Muscle of leg (tissue), 3 donors: ENCODE measurements at regions not wholly inside any gene's neighbourhood (a gene's known extent, or its start where the extent isn't known, plus 50 kb on each side); places are given as distances from the start of the nearest gene placed in this dataset.
A peak's percentile ranks its signal among the peaks of the same experiment; 100 is the strongest.

ENCODE experiments used
- DNase-seq: peaks from one replicate; pipeline ENCODE4 v3.0.0; 2013
- H3K27ac ChIP-seq: one replicate; pipeline ENCODE4 v1.5.1; 2013; ENCODE audit warnings: mild to moderate bottlenecking, low read length, control low read depth
- H3K27me3 ChIP-seq: one replicate; pipeline ENCODE4 v1.6.1; 2013; ENCODE audit warnings: low read length; ENCODE audit not compliant: control insufficient read depth, insufficient read depth
- H3K36me3 ChIP-seq: one replicate; pipeline ENCODE4 v1.6.1; 2013; ENCODE audit warnings: low read length; ENCODE audit not compliant: control insufficient read depth, insufficient read depth
- H3K4me1 ChIP-seq: one replicate; pipeline ENCODE4 v1.6.1; 2013; ENCODE audit warnings: low read length; ENCODE audit not compliant: control insufficient read depth, insufficient read depth
- H3K4me3 ChIP-seq: one replicate; pipeline ENCODE4 v1.5.1; 2013; ENCODE audit warnings: low read length, control low read depth
- H3K9me3 ChIP-seq: replicated peaks from 2 replicates; pipeline ENCODE4 v1.6.1; 2013; ENCODE audit warnings: low read depth, low read length; ENCODE audit not compliant: control insufficient read depth
- WGBS: methylation state at CpG from one replicate; pipeline ENCODE4 v1.1.5; 2013; ENCODE audit warnings: missing lambda C conversion rate; ENCODE audit not compliant: insufficient coverage; 5-methylcytosine and 5-hydroxymethylcytosine counted together

- Histone ChIP-seq H3K27ac (no peak overlapping the region), H3K36me3 (no peaks in the 10 kb centered on the region), H3K27me3 (no peaks in the 10 kb centered on the region), H3K9me3 (peaks cover 2% of the 10 kb centered on the region), H3K4me1 (no peaks in the 10 kb centered on the region), H3K4me3 (no peak overlapping the region)
- no peak for DNase-seq
- WGBS: 100% methylated on average over 1 of the region's 1 CpG
Measured at GRCh38 chr1:79796434-79796833, 789.9 kb upstream of the ADGRL4 start.

GRCh38 chr1:79792219-79792930 lies 785.8 kb upstream of the ADGRL4 start:
- peak; percentile 89 for DNase-seq
- Histone ChIP-seq H3K36me3 (no peaks in the 10 kb centered on the region), H3K27me3 (no peaks in the 10 kb centered on the region), H3K4me3 (no peak overlapping the region), H3K9me3 (peaks cover 2% of the 10 kb centered on the region), H3K27ac (peak overlapping the region; percentile 22), H3K4me1 (no peaks in the 10 kb centered on the region)
- 55% methylated on average over 1 of the region's 4 CpGs for WGBS

GRCh38 chr1:79791488-79792218 lies 785.1 kb upstream of the ADGRL4 start:
- H3K27me3 ChIP-seq: no peaks in the 10 kb centered on the region
- H3K9me3 ChIP-seq: peaks cover 2% of the 10 kb centered on the region
- peak; percentile 24 for DNase-seq
- no peaks in the 10 kb centered on the region for H3K36me3 ChIP-seq
- H3K4me3 ChIP-seq: no peak overlapping the region
- 50% methylated on average over 1 of the region's 5 CpGs for WGBS
- peak overlapping the region; percentile 22 for H3K27ac ChIP-seq
- H3K4me1 ChIP-seq: no peaks in the 10 kb centered on the region

GRCh38 chr1:79790950-79791349 lies 784.4 kb upstream of the ADGRL4 start:
- H3K4me1 ChIP-seq: no peaks in the 10 kb centered on the region
- no peak overlapping the region for H3K27ac ChIP-seq
- no CpG with 5 or more reads among the region's 1 CpG for WGBS
- H3K27me3 ChIP-seq: no peaks in the 10 kb centered on the region
- peaks cover 2% of the 10 kb centered on the region for H3K9me3 ChIP-seq
- no peak overlapping the region for H3K4me3 ChIP-seq
- no peaks in the 10 kb centered on the region for H3K36me3 ChIP-seq
- DNase-seq: no peak

- Histone ChIP-seq H3K27ac (no peak overlapping the region), H3K9me3 (no peaks in the 10 kb centered on the region), H3K4me3 (no peak overlapping the region), H3K36me3 (no peaks in the 10 kb centered on the region), H3K4me1 (no peaks in the 10 kb centered on the region), H3K27me3 (no peaks in the 10 kb centered on the region)
- no peak for DNase-seq
- no CpG with 5 or more reads among the region's 4 CpGs for WGBS
Measured at GRCh38 chr1:79787631-79788030, 781.1 kb upstream of the ADGRL4 start.

- no peaks in the 10 kb centered on the region for H3K36me3 ChIP-seq
- DNase-seq: no peak
- H3K27ac ChIP-seq: no peak overlapping the region
- H3K9me3 ChIP-seq: no peaks in the 10 kb centered on the region
- no peak overlapping the region for H3K4me3 ChIP-seq
- WGBS: no CpG with 5 or more reads among the region's 1 CpG
- H3K4me1 ChIP-seq: no peaks in the 10 kb centered on the region
- no peaks in the 10 kb centered on the region for H3K27me3 ChIP-seq
Measured at GRCh38 chr1:79785964-79786363, 779.4 kb upstream of the ADGRL4 start.

GRCh38 chr1:79785561-79785960 lies 779.0 kb upstream of the ADGRL4 start:
- Histone ChIP-seq H3K36me3 (no peaks in the 10 kb centered on the region), H3K4me1 (no peaks in the 10 kb centered on the region), H3K27me3 (no peaks in the 10 kb centered on the region), H3K4me3 (no peak overlapping the region), H3K9me3 (no peaks in the 10 kb centered on the region), H3K27ac (no peak overlapping the region)
- 53% methylated on average over 3 of the region's 4 CpGs for WGBS
- DNase-seq: peak; percentile 86

GRCh38 chr1:79781261-79781660 lies 774.7 kb upstream of the ADGRL4 start:
- no peak for DNase-seq
- no peaks in the 10 kb centered on the region for H3K4me1 ChIP-seq
- H3K27me3 ChIP-seq: no peaks in the 10 kb centered on the region
- 83% methylated on average over 1 of the region's 3 CpGs for WGBS
- H3K36me3 ChIP-seq: no peaks in the 10 kb centered on the region
- H3K9me3 ChIP-seq: no peaks in the 10 kb centered on the region
- no peak overlapping the region for H3K27ac ChIP-seq
- H3K4me3 ChIP-seq: no peak overlapping the region

GRCh38 chr1:79777481-79778219 lies 771.1 kb upstream of the ADGRL4 start:
- no peaks in the 10 kb centered on the region for H3K9me3 ChIP-seq
- H3K27ac ChIP-seq: no peak overlapping the region
- 100% methylated on average over 1 of the region's 2 CpGs for WGBS
- DNase-seq: no peak
- no peaks in the 10 kb centered on the region for H3K4me1 ChIP-seq
- no peaks in the 10 kb centered on the region for H3K27me3 ChIP-seq
- no peaks in the 10 kb centered on the region for H3K36me3 ChIP-seq
- no peak overlapping the region for H3K4me3 ChIP-seq

GRCh38 chr1:79775402-79775801 lies 768.9 kb upstream of the ADGRL4 start:
- DNase-seq: no peak
- Histone ChIP-seq H3K9me3 (no peaks in the 10 kb centered on the region), H3K36me3 (no peaks in the 10 kb centered on the region), H3K4me1 (no peaks in the 10 kb centered on the region), H3K27ac (no peak overlapping the region), H3K27me3 (no peaks in the 10 kb centered on the region), H3K4me3 (no peak overlapping the region)
- no CpG with 5 or more reads among the region's 2 CpGs for WGBS
